ENCODE measurements at regions not wholly inside any gene's neighbourhood (a gene's known extent, or its start where the extent isn't known, plus 50 kb on each side); places are given as distances from the start of the nearest gene placed in this dataset.

DNA sequence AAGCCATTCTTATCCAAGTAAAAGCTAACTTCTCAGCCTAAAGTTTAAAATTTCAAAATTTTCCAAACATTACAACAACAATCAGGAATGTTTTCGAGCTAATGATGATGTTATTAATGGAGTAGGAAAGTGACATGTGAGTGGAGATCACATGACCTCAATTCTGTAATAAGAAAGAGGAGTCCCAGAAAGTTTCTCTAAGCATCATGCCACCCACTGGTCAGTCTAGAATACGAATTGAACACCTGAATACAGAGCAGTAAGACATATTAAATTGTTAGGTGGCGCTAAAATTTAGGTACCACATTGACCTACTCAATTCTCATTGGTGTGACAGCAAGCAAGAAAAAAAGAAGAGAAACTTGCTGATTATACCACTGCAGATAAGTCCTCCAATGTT lies 163.9 kb downstream of the DCLK3 start:
- Mint-ChIP-seq H3K36me3 (ENCODE audit: low read depth) (no peaks in the 10 kb centered on the region), H3K4me3 (no peak overlapping the region), H3K27ac (no peak overlapping the region), H3K9me3 (no peaks in the 10 kb centered on the region), H3K27me3 (peaks cover 17% of the 10 kb centered on the region), H3K4me1 (no peaks in the 10 kb centered on the region)
- no peak for ATAC-seq (replicated peaks)

Data from activated T-helper 17 cell treated with anti-CD3 and anti-CD28 coated beads, Interleukin-2, amount 50 U/mL, for 72 hours (primary cell).